H1 (cell line): ENCODE measurements at regions not wholly inside any gene's neighbourhood (a gene's known extent, or its start where the extent isn't known, plus 50 kb on each side); places are given as distances from the start of the nearest gene placed in this dataset.
"Not testable (repeated sequence)": the region's sequence is repeated elsewhere in the genome, so short reads cannot be mapped to it uniquely, and the experiment has no call there.

ENCODE experiments used
- CTCF ChIA-PET: fragments of 300-600 bp; sonication (Branson Sonifier 250); formaldehyde crosslinking; loops from one replicate; lab custom pipeline; 2021; ENCODE audit not compliant: partially characterized antibody; lab: Charles Lee
- POLR2A ChIA-PET: fragments of 300-600 bp; sonication (Branson Sonifier 250); formaldehyde crosslinking; loops from one replicate; lab custom pipeline; 2021; ENCODE audit warnings: inconsistent platforms; ENCODE audit not compliant: partially characterized antibody; lab: Charles Lee
- DNase-seq, 2 experiments: peaks; one replicate each; pipeline versions ENCODE4 v3.0.0 to v3.0.0-alpha.2; 2010 to 2022; ENCODE audit warnings: low spot score in 2 of 2, low read depth in 1 of 2, mixed read lengths in 1 of 2
- FAIRE-seq: peaks from 2 replicates; lab custom pipeline; 2011; peaks lifted over from hg19 to GRCh38; lab: Jason Lieb, UNC
- H2AFZ ChIP-seq: 2 replicates; pipeline ENCODE4 v1.8.1; 2012; ENCODE audit warnings: low read length, inconsistent platforms
- H2AK5ac ChIP-seq: 2 replicates; pipeline ENCODE4 v1.6.1; 2013; ENCODE audit warnings: low read depth, low read length
- H2BK120ac ChIP-seq: replicated peaks from 2 replicates; pipeline ENCODE3; 2013; ENCODE audit warnings: low read depth, low read length, inconsistent platforms
- H2BK12ac ChIP-seq: 2 replicates; pipeline ENCODE4 v1.6.1; 2013; ENCODE audit warnings: low read depth, low read length
- H2BK15ac ChIP-seq: 2 replicates; pipeline ENCODE4 v1.6.1; 2013; ENCODE audit warnings: low read length
- H2BK20ac ChIP-seq: 2 replicates; pipeline ENCODE4 v1.6.1; 2013; ENCODE audit warnings: low read length
- H2BK5ac ChIP-seq: 2 replicates; pipeline ENCODE4 v1.6.1; 2013; ENCODE audit warnings: low read depth, low read length
- H3K14ac ChIP-seq: 2 replicates; pipeline ENCODE4 v1.6.1; 2013; ENCODE audit warnings: inconsistent platforms; ENCODE audit not compliant: insufficient read length
- H3K18ac ChIP-seq: 2 replicates; pipeline ENCODE4 v1.6.1; 2013; ENCODE audit warnings: low read length; ENCODE audit errors: extremely low read depth
- H3K23ac ChIP-seq: 2 replicates; pipeline ENCODE4 v1.6.1; 2013; ENCODE audit warnings: inconsistent platforms; ENCODE audit not compliant: insufficient read length
- H3K23me2 ChIP-seq: 2 replicates; pipeline ENCODE4 v1.6.1; 2013; ENCODE audit warnings: low read depth, low read length
- H3K27ac ChIP-seq: 2 replicates; pipeline ENCODE4 v1.6.1; 2011; ENCODE audit warnings: low read depth, low read length, inconsistent platforms
- H3K27me3 ChIP-seq, 4 experiments: replicated peaks in 1 of 4; 1 replicate in 1 of 4; 2 replicates in 3 of 4; pipeline versions ENCODE4 v1.6.1 to v1.8.1; 2011 to 2013; ENCODE audit warnings: low read length in 3 of 4, mild to moderate bottlenecking in 3 of 4, inconsistent platforms in 2 of 4, mixed read lengths in 2 of 4, moderate library complexity in 1 of 4; ENCODE audit not compliant: control insufficient read depth in 3 of 4, insufficient read depth in 3 of 4; ENCODE audit errors: extremely low read depth in 1 of 4
- H3K36me3 ChIP-seq, 4 experiments: 2 replicates each; pipeline versions ENCODE4 v1.6.1 to v1.8.1; 2011 to 2013; ENCODE audit warnings: mild to moderate bottlenecking in 4 of 4, low read length in 3 of 4, moderate library complexity in 2 of 4, control low read depth in 1 of 4, inconsistent platforms in 1 of 4; ENCODE audit not compliant: insufficient read depth in 4 of 4, control insufficient read depth in 2 of 4
- H3K4ac ChIP-seq: replicated peaks from 2 replicates; pipeline ENCODE3; 2013; ENCODE audit warnings: low read length, low read depth, mixed read lengths, inconsistent platforms; ENCODE audit not compliant: insufficient read length
- H3K4me1 ChIP-seq, 4 experiments: replicated peaks in 1 of 4; 1 replicate in 1 of 4; 2 replicates in 3 of 4; pipeline versions ENCODE4 v1.6.1 to v1.8.1; 2011 to 2013; ENCODE audit warnings: low read length in 3 of 4, inconsistent platforms in 2 of 4, mixed read lengths in 1 of 4; ENCODE audit not compliant: insufficient read depth in 4 of 4, control insufficient read depth in 3 of 4
- H3K4me2 ChIP-seq, 2 experiments: 2 replicates each; pipeline versions ENCODE4 v1.6.1 to v1.8.1; 2011 to 2013; ENCODE audit warnings: low read depth in 2 of 2, low read length in 2 of 2, control low read depth in 1 of 2, inconsistent platforms in 1 of 2, mild to moderate bottlenecking in 1 of 2; ENCODE audit not compliant: insufficient read depth in 1 of 2
- H3K4me3 ChIP-seq, 4 experiments: fragments of 200-600, 300-600 bp in 1 of 4; sonication (generic), shearing (Covaris generic), sonication (Bioruptor Twin) in 1 of 4; 2 replicates each; pipeline versions ENCODE4 v1.5.1 to v1.8.1; 2011 to 2016; ENCODE audit warnings: low read length in 4 of 4, low read depth in 3 of 4, control low read depth in 2 of 4, inconsistent platforms in 2 of 4, mild to moderate bottlenecking in 2 of 4, mixed read lengths in 1 of 4, moderate library complexity in 1 of 4; ENCODE audit not compliant: insufficient read depth in 2 of 4; ENCODE audit errors: extremely low read depth in 1 of 4
- H3K56ac ChIP-seq: replicated peaks from 2 replicates; pipeline ENCODE3; 2013; ENCODE audit warnings: low read depth, mild to moderate bottlenecking, mixed read lengths, low read length, inconsistent platforms; ENCODE audit not compliant: insufficient read length
- H3K79me1 ChIP-seq: 2 replicates; pipeline ENCODE4 v1.6.1; 2013; ENCODE audit warnings: low read depth, low read length, control low read depth
- H3K79me2 ChIP-seq, 2 experiments: 2 replicates each; pipeline versions ENCODE4 v1.6.1 to v1.8.1; 2012 to 2013; ENCODE audit warnings: low read length in 2 of 2, mild to moderate bottlenecking in 2 of 2, inconsistent platforms in 1 of 2; ENCODE audit not compliant: insufficient read depth in 2 of 2, control insufficient read depth in 1 of 2
- H3K9ac ChIP-seq, 4 experiments: replicated peaks in 1 of 4; 1 replicate in 1 of 4; 2 replicates in 3 of 4; pipeline versions ENCODE4 v1.6.1 to v1.8.1; 2011 to 2013; ENCODE audit warnings: low read depth in 3 of 4, low read length in 3 of 4, control low read depth in 2 of 4, mild to moderate bottlenecking in 2 of 4, moderate library complexity in 2 of 4, inconsistent platforms in 1 of 4; ENCODE audit errors: extremely low read depth in 1 of 4
- H3K9me3 ChIP-seq, 2 experiments: 2 replicates each; pipeline versions ENCODE4 v1.6.1 to v1.8.1; 2012 to 2013; ENCODE audit warnings: mild to moderate bottlenecking in 2 of 2, moderate library complexity in 2 of 2, control low read depth in 1 of 2, inconsistent platforms in 1 of 2, low read depth in 1 of 2, low read length in 1 of 2, mixed read lengths in 1 of 2; ENCODE audit not compliant: insufficient read depth in 2 of 2
- H4K20me1 ChIP-seq, 2 experiments: replicated peaks in 1 of 2; 2 replicates each; pipeline versions ENCODE3 to v1.8.1; 2011 to 2013; ENCODE audit warnings: inconsistent platforms in 2 of 2, low read length in 2 of 2, mild to moderate bottlenecking in 1 of 2; ENCODE audit not compliant: insufficient read depth in 2 of 2, control insufficient read depth in 1 of 2
- H4K5ac ChIP-seq: 2 replicates; pipeline ENCODE4 v1.6.1; 2013; ENCODE audit warnings: low read length, low read depth, mixed read lengths, inconsistent platforms; ENCODE audit not compliant: insufficient read length
- H4K8ac ChIP-seq: 2 replicates; pipeline ENCODE4 v1.8.0; 2013; ENCODE audit warnings: mild to moderate bottlenecking, moderate library complexity, low read length, inconsistent platforms; ENCODE audit not compliant: insufficient read depth; ENCODE audit errors: extremely low read depth
- H4K91ac ChIP-seq: replicated peaks from 2 replicates; pipeline ENCODE3; 2013; ENCODE audit warnings: low read length, mixed read lengths, inconsistent platforms; ENCODE audit not compliant: insufficient read length
- CEBPB ChIP-seq: IDR thresholded peaks from 2 replicates; pipeline ENCODE4 v1.6.1; 2012; ENCODE audit warnings: low read depth, low read length
- WGBS, 2 experiments: shearing (Covaris generic) in 1 of 2; methylation state at CpG; one replicate each; pipeline versions ENCODE4 v1.1.6 to v1.1.7; 2013 to 2015; ENCODE audit warnings: low lambda C conversion rate in 2 of 2, mixed read lengths in 2 of 2, inconsistent platforms in 1 of 2, low coverage in 1 of 2, missing lambda C conversion rate in 1 of 2; ENCODE audit not compliant: insufficient replicate concordance in 2 of 2, insufficient coverage in 1 of 2, insufficient read length in 1 of 2; ENCODE audit errors: extremely low coverage in 1 of 2, missing lambda C conversion rate in 1 of 2; 5-methylcytosine and 5-hydroxymethylcytosine counted together

DNA sequence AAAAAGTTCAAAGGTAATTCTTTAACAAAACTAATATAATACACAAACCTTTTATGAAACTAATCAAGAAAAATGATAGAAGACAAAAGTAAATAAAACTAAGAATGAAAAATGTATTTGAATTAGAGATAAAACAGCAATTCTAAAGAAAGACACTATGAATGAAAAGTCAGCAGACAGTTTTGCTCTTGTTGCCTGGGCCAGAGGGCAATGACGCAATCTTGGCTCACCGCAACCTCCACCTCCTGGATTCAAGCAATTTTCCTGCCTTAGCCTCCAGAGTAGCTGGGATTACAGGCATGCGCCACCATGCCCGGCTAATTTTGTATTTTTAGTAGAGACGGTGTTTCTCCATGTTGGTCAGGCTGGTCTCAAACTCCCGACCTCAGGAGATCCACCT, 959.8 kb downstream of the TTLL7 start:
- POLR2A ChIA-PET, H3K9me3 ChIP-seq, H3K14ac ChIP-seq, H2BK15ac ChIP-seq, H3K18ac ChIP-seq, H3K27ac ChIP-seq, H2BK20ac ChIP-seq, H2BK120ac ChIP-seq, H2AFZ ChIP-seq, H3K56ac ChIP-seq, H3K36me3 ChIP-seq, H3K23ac ChIP-seq, CTCF ChIA-PET, H3K4ac ChIP-seq, H4K5ac ChIP-seq, H3K27me3 ChIP-seq, H3K4me1 ChIP-seq, H3K23me2 ChIP-seq, H3K9ac ChIP-seq, DNase-seq, H2BK5ac ChIP-seq, H3K79me1 ChIP-seq, H2AK5ac ChIP-seq, FAIRE-seq, H3K4me3 ChIP-seq, H4K8ac ChIP-seq, H3K79me2 ChIP-seq, H3K4me2 ChIP-seq, H4K20me1 ChIP-seq, H2BK12ac ChIP-seq, H4K91ac ChIP-seq: not testable (repeated sequence)
- 93% methylated on average over 6 of the region's 6 CpGs; no CpG with 5 or more reads in 1 of the 2 experiments for WGBS, 2 experiments
- peak; percentile 33; the same call in 1 of the 2 replicates for TF ChIP-seq CEBPB
